Peyer's patch (tissue), 4 donors: ENCODE measurements at regions not wholly inside any gene's neighbourhood (a gene's known extent, or its start where the extent isn't known, plus 50 kb on each side); places are given as distances from the start of the nearest gene placed in this dataset.
"Not testable (repeated sequence)": the region's sequence is repeated elsewhere in the genome, so short reads cannot be mapped to it uniquely, and the experiment has no call there.

Experiments
- DNase-seq, 3 donors: peaks; one replicate each; pipeline ENCODE4 v3.0.0-alpha.2; 2017 to 2019
- H3K27ac ChIP-seq, 4 donors: fragments of 200-600 bp; sonication (generic); one replicate each; pipeline ENCODE4 v1.5.1; 2016 to 2019
- H3K27me3 ChIP-seq, 2 donors: fragments of 200-600 bp; sonication (generic); one replicate each; pipeline ENCODE4 v1.5.1; 2019
- H3K36me3 ChIP-seq, 3 donors: fragments of 200-600 bp; sonication (generic); one replicate each; pipeline ENCODE4 v1.5.1; 2016 to 2019
- H3K4me1 ChIP-seq, 4 donors: fragments of 200-600 bp; sonication (generic); one replicate each; pipeline ENCODE4 v1.5.1; 2016 to 2019
- H3K4me3 ChIP-seq, 4 donors: fragments of 200-600 bp; sonication (generic); 1 replicate in 3 of 4; 2 replicates in 1 of 4; pipeline ENCODE4 v1.5.1; 2016 to 2019; ENCODE audit warnings: mild to moderate bottlenecking in 1 of 4
- H3K9me3 ChIP-seq, 4 donors: fragments of 200-600 bp; sonication (generic); one replicate each; pipeline ENCODE4 v1.5.1; 2016 to 2019; ENCODE audit warnings: mild to moderate bottlenecking in 1 of 4
- POLR2A ChIP-seq, 2 donors: fragments of 450-650 bp; IDR thresholded peaks; one replicate each; pipeline ENCODE4 v1.5.1; 2017; ENCODE audit warnings: antibody characterized with exemption in 2 of 2, mild to moderate bottlenecking in 2 of 2, moderate library complexity in 2 of 2
- TF ChIP-seq, protein P1 (sequence below), 6 experiments: fragments of 450-650 bp in 4 of 6; fragments of 200-600 bp in 2 of 6; sonication (generic) in 1 of 6; IDR thresholded peaks; one replicate each; pipeline ENCODE4 v1.5.1; 2017 to 2019; ENCODE audit warnings: antibody characterized with exemption in 6 of 6, mild to moderate bottlenecking in 3 of 6, moderate library complexity in 1 of 6

DNA sequence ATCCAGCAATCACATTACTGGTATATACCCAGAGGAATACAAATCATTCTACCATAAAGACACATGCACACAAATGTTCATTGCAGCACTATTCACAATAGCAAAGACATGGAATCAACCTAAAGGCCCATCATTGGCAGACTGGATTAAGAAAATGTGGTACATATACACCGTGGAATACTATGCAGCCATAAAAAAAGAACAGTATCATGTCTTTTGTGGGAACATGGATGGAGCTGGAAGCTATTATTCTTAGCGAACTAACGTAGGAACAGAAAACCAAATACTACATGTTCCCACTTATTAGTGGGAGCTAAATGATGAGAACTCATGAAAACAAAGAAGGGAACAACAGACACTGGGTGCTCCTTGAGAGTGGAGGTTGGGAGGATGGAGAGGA, 60.9 kb downstream of the PGRMC1 start:
- not testable (repeated sequence) for H3K4me3 ChIP-seq, H3K9me3 ChIP-seq, DNase-seq, H3K36me3 ChIP-seq, H3K27me3 ChIP-seq, H3K4me1 ChIP-seq, H3K27ac ChIP-seq

DNA sequence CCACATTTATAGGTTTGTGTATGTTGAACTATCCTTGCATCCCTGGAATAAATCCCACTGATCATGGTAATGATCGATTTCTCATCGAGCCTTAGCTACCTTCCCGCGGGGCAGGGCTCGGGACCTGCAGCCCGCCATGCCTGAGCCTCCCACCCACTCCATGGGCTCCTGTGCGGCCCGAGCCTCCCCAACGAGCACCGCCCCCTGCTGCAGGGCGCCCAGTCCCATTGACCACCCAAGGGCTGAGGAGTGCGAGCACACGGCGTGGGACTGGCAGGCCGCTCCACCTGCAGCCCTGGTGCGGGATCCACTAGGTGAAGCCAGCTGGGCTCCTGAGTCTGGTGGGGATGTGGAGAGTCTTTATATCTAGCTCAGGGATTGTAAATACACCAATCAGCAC, 63.7 kb downstream of the PGRMC1 start:
- not testable (repeated sequence) for H3K27ac ChIP-seq, H3K4me3 ChIP-seq, H3K9me3 ChIP-seq, H3K27me3 ChIP-seq, H3K36me3 ChIP-seq, DNase-seq, H3K4me1 ChIP-seq

DNA sequence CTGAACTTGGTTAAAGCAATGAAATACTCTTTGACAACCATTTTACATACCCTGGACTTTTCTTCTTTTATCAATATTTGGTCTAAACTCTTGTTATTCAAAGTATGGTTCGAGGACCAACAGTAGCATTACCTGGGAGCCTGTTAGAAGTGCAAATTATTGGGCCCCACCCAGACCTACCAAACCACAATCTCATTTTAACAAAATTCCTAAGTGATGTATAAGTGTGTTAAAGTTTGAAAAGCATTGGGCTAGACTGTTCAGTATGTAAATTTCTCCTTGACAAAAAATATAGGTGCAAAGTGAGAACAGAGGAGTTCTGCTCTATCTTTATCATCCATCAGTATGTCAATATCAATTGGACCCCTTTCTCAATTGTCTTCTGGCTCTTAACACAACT, 67.1 kb downstream of the PGRMC1 start:
- Histone ChIP-seq H3K27ac (no peak overlapping the region), H3K27me3 (no peaks in the 10 kb centered on the region), H3K4me3 (no peak overlapping the region), H3K4me1 (no peaks in the 10 kb centered on the region), H3K9me3 (no peaks in the 10 kb centered on the region), H3K36me3 (no peaks in the 10 kb centered on the region)
- no peak for DNase-seq
- no peak for TF ChIP-seq POLR2A (IDR thresholded peaks at IDR 0.05)
- TF ChIP-seq, protein P1, sequence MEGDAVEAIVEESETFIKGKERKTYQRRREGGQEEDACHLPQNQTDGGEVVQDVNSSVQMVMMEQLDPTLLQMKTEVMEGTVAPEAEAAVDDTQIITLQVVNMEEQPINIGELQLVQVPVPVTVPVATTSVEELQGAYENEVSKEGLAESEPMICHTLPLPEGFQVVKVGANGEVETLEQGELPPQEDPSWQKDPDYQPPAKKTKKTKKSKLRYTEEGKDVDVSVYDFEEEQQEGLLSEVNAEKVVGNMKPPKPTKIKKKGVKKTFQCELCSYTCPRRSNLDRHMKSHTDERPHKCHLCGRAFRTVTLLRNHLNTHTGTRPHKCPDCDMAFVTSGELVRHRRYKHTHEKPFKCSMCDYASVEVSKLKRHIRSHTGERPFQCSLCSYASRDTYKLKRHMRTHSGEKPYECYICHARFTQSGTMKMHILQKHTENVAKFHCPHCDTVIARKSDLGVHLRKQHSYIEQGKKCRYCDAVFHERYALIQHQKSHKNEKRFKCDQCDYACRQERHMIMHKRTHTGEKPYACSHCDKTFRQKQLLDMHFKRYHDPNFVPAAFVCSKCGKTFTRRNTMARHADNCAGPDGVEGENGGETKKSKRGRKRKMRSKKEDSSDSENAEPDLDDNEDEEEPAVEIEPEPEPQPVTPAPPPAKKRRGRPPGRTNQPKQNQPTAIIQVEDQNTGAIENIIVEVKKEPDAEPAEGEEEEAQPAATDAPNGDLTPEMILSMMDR (IDR thresholded peaks at IDR 0.05), result no peak

DNA sequence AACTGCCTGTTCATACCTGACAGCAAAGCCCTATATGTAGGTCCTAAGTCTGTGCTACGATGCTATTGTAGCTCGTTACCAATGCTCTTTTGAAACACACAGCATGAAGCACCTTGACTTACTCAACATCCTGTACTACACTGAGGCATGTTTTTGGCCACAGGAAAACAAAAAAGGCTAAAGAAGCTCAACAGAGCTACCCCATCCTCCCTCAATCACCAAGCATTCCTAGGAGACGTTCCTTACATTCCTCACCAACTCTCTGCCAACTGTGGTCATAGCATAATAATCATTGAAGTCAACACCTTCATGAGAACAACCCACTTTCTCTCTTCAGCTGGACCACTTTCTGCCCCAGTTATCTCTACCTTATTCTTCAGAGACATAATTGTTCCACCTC, 73.7 kb upstream of the SLC25A43 start:
- Histone ChIP-seq H3K4me3 (no peak overlapping the region), H3K4me1 (no peaks in the 10 kb centered on the region), H3K9me3 (no peaks in the 10 kb centered on the region), H3K27me3 (no peaks in the 10 kb centered on the region), H3K27ac (no peak overlapping the region), H3K36me3 (no peaks in the 10 kb centered on the region)
- TF ChIP-seq POLR2A (IDR thresholded peaks at IDR 0.05), result no peak
- TF ChIP-seq, protein P1 (IDR thresholded peaks at IDR 0.05), result no peak
- DNase-seq, result no peak

DNA sequence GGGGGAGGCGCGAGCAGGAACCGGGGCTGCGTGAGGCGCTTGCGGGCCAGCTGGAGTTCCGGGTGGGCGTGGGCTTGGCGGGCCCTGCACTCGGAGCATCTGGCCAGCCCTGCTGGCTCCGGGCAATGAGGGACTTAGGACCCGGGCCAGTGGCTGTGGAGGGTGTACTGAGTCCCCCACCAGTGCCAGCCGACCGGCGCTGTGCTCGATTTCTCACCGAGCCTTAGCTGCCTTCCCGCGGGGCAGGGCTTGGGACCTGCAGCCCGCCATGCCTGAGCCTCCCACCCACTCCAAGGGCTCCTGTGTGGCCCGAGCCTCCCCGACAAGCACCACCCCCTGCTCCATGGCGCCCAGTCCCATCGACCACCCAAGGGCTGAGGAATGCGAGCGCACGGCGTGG, 67.3 kb upstream of the SLC25A43 start:
- not testable (repeated sequence) for H3K4me3 ChIP-seq, DNase-seq, H3K27me3 ChIP-seq, H3K36me3 ChIP-seq, H3K9me3 ChIP-seq, H3K27ac ChIP-seq, H3K4me1 ChIP-seq

DNA sequence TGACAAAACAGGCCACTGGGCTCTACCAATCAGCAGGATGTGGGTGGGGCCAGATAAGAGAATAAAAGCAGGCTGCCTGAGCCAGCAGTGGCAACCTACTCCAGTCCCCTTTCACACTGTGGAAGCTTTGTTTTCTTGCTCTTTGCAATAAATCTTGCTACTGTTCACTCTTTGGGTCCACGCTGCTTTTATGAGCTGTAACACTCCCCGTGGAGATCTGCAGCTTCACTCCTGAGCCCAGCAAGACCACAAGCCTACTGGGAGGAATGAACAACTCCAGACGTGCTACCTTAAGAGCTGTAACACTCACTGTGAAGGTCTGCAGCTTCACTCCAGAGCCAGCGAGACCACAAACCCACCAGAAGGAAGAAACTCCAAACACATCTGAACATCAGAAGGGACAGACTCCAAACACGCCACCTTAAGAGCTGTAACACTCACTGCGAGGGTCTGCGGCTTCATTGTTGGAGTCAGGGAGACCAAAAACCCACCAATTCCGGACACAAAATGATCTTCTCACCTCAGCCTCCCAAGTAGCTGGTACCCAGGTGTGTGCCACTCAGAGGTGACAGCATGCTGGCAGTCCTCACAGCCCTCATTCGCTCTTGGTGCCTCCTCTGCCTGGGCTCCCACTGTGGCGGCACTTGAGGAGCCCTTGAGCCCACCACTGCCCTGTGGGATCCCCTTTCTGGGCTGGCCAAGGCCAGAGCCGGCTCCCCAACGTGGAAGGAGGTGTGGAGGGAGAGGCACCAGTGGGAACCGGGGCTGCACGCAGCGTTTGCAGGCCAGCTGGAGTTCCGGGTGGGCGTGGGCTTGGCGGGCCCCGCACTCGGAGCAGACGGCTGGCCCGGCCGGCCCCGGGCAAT, 66.0 kb upstream of the SLC25A43 start:
- not testable (repeated sequence) for H3K9me3 ChIP-seq, H3K27me3 ChIP-seq, H3K27ac ChIP-seq, H3K36me3 ChIP-seq, H3K4me3 ChIP-seq, H3K4me1 ChIP-seq, DNase-seq

DNA sequence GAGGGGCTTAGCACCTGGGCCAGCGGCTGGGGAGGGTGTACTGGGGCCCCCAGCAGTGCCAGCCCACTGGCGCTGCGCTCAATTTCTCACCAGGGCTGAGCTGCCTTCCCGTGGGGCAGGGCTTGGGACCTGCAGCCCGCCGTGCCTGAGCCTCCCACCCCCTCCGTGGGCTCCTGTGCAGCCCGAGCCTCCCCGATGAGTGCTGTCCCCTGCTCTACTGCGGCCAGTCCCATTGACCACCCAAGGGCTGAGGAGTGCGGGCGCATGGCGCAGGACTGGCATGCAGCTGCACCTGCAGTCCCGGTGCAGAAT, 65.5 kb upstream of the SLC25A43 start:
- not testable (repeated sequence) for H3K4me1 ChIP-seq, DNase-seq, H3K36me3 ChIP-seq, H3K27me3 ChIP-seq, H3K9me3 ChIP-seq, H3K4me3 ChIP-seq, H3K27ac ChIP-seq

DNA sequence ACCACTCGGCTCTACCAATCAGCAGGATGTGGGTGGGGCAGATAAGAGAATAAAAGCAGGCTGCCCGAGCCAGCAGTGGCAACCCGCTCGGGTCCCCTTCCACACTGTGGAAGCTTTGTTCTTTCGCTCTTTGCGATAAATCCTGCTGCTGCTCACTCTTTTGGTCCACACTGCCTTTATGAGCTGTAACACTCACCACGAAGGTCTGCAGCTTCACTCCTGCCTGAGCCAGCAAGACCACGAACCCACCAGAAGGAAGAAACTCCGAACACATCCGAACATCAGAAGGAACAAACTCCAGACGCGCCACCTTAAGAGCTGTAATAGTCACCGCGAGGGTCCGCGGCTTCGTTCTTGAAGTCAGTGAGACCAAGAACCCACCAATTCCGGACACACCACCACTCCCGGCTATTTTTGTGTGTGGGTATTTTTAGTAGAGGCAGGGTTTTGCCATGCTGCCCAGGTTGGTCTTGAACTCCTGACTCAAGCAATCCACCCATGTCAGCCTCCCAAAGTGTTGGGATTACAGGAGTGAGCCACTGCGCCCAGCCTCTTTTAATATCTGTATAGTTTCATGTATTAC, 64.6 kb upstream of the SLC25A43 start:
- H3K9me3 ChIP-seq, H3K27me3 ChIP-seq, H3K27ac ChIP-seq, H3K36me3 ChIP-seq, H3K4me1 ChIP-seq, DNase-seq, H3K4me3 ChIP-seq: not testable (repeated sequence)

DNA sequence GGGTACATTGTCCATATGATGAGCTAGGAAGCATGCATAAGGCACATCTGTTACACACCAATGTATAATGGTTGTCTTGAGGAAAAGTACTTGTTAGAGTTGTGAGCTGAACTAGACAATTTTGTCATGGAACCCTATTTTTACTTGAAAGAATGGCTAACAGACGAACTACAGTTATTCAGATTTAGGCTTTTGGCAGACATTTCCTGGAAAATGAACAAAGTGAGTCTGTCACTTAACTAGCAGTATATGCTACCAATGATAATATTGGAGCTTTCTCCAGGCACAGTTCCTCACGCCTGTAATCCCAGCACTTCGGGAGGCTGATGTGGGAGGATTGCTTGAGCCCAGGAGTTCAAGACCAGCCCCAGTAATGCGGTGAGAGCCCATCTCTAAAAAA, 61.9 kb upstream of the SLC25A43 start:
- Histone ChIP-seq H3K4me1 (no peaks in the 10 kb centered on the region), H3K27ac (no peak overlapping the region)
- no peak for DNase-seq

More for the DNA sequence above, 61.9 kb upstream of the SLC25A43 start:
- H3K9me3 ChIP-seq, result no peaks in the 10 kb centered on the region
- no peak for TF ChIP-seq POLR2A (IDR thresholded peaks at IDR 0.05)
- TF ChIP-seq, protein P1 (IDR thresholded peaks at IDR 0.05), result no peak
- H3K27me3 ChIP-seq, result no peaks in the 10 kb centered on the region
- H3K36me3 ChIP-seq, result no peaks in the 10 kb centered on the region
- no peak overlapping the region for H3K4me3 ChIP-seq
